ENCODE measurements at regions not wholly inside any gene's neighbourhood (a gene's known extent, or its start where the extent isn't known, plus 50 kb on each side); places are given as distances from the start of the nearest gene placed in this dataset.

- no peaks in the 10 kb centered on the region for H3K4me1 ChIP-seq (ENCODE audit: control insufficient read depth, extremely low read depth, insufficient read depth, low read length)
- no peaks in the 10 kb centered on the region for H4K20me1 ChIP-seq (ENCODE audit: control insufficient read depth, extremely low read depth, insufficient read depth, low read length)
- H3K4me2 ChIP-seq (ENCODE audit: control insufficient read depth, extremely low read depth, insufficient read depth, low read depth, low read length) = no peak overlapping the region
- no peaks in the 10 kb centered on the region for H3K36me3 ChIP-seq (ENCODE audit: control insufficient read depth in 2 of 2, extremely low read depth in 1 of 2, insufficient read depth in 2 of 2, low read length in 2 of 2)
- FAIRE-seq (no peak), DNase-seq (ENCODE audit: low read depth, low spot score) (no peak)
- no peak overlapping the region for H3K9ac ChIP-seq (ENCODE audit: control insufficient read depth, extremely low read depth, insufficient read depth, low read length)
- H3K9me1 ChIP-seq (ENCODE audit: control insufficient read depth, extremely low read depth, insufficient read depth, low read length) = no peaks in the 10 kb centered on the region
- TF ChIP-seq, protein P1, sequence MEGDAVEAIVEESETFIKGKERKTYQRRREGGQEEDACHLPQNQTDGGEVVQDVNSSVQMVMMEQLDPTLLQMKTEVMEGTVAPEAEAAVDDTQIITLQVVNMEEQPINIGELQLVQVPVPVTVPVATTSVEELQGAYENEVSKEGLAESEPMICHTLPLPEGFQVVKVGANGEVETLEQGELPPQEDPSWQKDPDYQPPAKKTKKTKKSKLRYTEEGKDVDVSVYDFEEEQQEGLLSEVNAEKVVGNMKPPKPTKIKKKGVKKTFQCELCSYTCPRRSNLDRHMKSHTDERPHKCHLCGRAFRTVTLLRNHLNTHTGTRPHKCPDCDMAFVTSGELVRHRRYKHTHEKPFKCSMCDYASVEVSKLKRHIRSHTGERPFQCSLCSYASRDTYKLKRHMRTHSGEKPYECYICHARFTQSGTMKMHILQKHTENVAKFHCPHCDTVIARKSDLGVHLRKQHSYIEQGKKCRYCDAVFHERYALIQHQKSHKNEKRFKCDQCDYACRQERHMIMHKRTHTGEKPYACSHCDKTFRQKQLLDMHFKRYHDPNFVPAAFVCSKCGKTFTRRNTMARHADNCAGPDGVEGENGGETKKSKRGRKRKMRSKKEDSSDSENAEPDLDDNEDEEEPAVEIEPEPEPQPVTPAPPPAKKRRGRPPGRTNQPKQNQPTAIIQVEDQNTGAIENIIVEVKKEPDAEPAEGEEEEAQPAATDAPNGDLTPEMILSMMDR (optimal IDR thresholded peaks at IDR 0.05 in 1 of 3, IDR thresholded peaks at IDR 0.05 in 1 of 3, conservative IDR thresholded peaks at IDR 0.05 in 1 of 3; ENCODE audit: extremely low read depth in 1 of 3, insufficient read depth in 2 of 3, low read length in 3 of 3) = no peak
- TF ChIP-seq EZH2 (IDR thresholded peaks at IDR 0.05; ENCODE audit: low read length) = no peak
- no peaks in the 10 kb centered on the region for H3K27me3 ChIP-seq (ENCODE audit: control insufficient read depth, extremely low read depth, insufficient read depth, low read length)
- no peaks in the 10 kb centered on the region for H3K9me3 ChIP-seq (ENCODE audit: control insufficient read depth, low read depth, low read length)
- dilution Hi-C loops (cut with MboI; ENCODE audit: extremely low pct_ligation_motif_present, low sequenced_read_pairs) = no loop called here
- H3K4me3 ChIP-seq (ENCODE audit: control insufficient read depth in 2 of 3, extremely low read depth in 1 of 3, insufficient read depth in 2 of 3, low read depth in 1 of 3, low read length in 3 of 3) = no peak overlapping the region
- no peak overlapping the region for H3K27ac ChIP-seq (ENCODE audit: control insufficient read depth, insufficient read depth, low read length)
- no peak overlapping the region for H2AFZ ChIP-seq (ENCODE audit: control insufficient read depth, low read length)
- no peaks in the 10 kb centered on the region for H3K79me2 ChIP-seq (ENCODE audit: control insufficient read depth, insufficient read depth, low read length)
These were observed 140.1 kb upstream of the LRFN2 start for GRCh38 chr6:40727271-40727670.

DNA sequence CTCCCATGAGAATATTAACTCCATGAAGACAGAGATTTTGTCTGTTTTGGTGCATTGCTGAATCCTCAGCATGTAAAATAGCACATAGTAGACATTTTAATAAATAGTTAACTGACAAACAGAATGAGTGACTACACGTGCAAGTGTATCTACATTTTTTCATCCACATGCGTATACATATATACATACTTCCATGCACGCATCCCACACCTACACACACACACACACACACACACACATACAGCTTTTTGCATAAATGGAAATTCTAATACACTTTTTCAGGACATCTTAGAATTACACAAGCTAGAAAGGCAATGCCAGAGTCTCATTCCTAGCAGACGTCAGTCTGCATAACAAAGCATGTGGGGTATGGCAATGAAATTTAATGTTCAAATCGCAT is 139.7 kb upstream of the LRFN2 start:
- Histone ChIP-seq H3K27ac (ENCODE audit: control insufficient read depth, insufficient read depth, low read length) (no peak overlapping the region), H3K4me2 (ENCODE audit: control insufficient read depth, extremely low read depth, insufficient read depth, low read depth, low read length) (no peak overlapping the region), H3K4me1 (ENCODE audit: control insufficient read depth, extremely low read depth, insufficient read depth, low read length) (no peaks in the 10 kb centered on the region), H3K9me1 (ENCODE audit: control insufficient read depth, extremely low read depth, insufficient read depth, low read length) (no peaks in the 10 kb centered on the region), H3K79me2 (ENCODE audit: control insufficient read depth, insufficient read depth, low read length) (no peaks in the 10 kb centered on the region), H3K4me3 (ENCODE audit: control insufficient read depth in 2 of 3, extremely low read depth in 1 of 3, insufficient read depth in 2 of 3, low read depth in 1 of 3, low read length in 3 of 3) (no peak overlapping the region), H3K9ac (ENCODE audit: control insufficient read depth, extremely low read depth, insufficient read depth, low read length) (no peak overlapping the region), H3K27me3 (ENCODE audit: control insufficient read depth, extremely low read depth, insufficient read depth, low read length) (no peaks in the 10 kb centered on the region), H3K36me3 (ENCODE audit: control insufficient read depth in 2 of 2, extremely low read depth in 1 of 2, insufficient read depth in 2 of 2, low read length in 2 of 2) (no peaks in the 10 kb centered on the region), H3K9me3 (ENCODE audit: control insufficient read depth, low read depth, low read length) (no peaks in the 10 kb centered on the region), H4K20me1 (ENCODE audit: control insufficient read depth, extremely low read depth, insufficient read depth, low read length) (no peaks in the 10 kb centered on the region), H2AFZ (ENCODE audit: control insufficient read depth, low read length) (no peak overlapping the region)
- FAIRE-seq (no peak), DNase-seq (ENCODE audit: low read depth, low spot score) (no peak)
- dilution Hi-C loops (cut with MboI; ENCODE audit: extremely low pct_ligation_motif_present, low sequenced_read_pairs) = no loop called here
- no peak for TF ChIP-seq EZH2 (IDR thresholded peaks at IDR 0.05; ENCODE audit: low read length)
- TF ChIP-seq, protein P1 (optimal IDR thresholded peaks at IDR 0.05 in 1 of 3, IDR thresholded peaks at IDR 0.05 in 1 of 3, conservative IDR thresholded peaks at IDR 0.05 in 1 of 3; ENCODE audit: extremely low read depth in 1 of 3, insufficient read depth in 2 of 3, low read length in 3 of 3) = no peak
